HG02588 (cell line): ENCODE measurements at regions not wholly inside any gene's neighbourhood (a gene's known extent, or its start where the extent isn't known, plus 50 kb on each side); places are given as distances from the start of the nearest gene placed in this dataset.

Experiments
- ATAC-seq: cut with Tn5 transposase; IDR thresholded peaks from one replicate; pipeline ENCODE4 v1.9.1; 2021; ENCODE audit warnings: mild to moderate bottlenecking, moderate library complexity; ENCODE audit not compliant: unreplicated experiment

GRCh38 chr2:226655871-226656270 is 143.7 kb downstream of the IRS1 start:
- ATAC-seq, result no peak

DNA sequence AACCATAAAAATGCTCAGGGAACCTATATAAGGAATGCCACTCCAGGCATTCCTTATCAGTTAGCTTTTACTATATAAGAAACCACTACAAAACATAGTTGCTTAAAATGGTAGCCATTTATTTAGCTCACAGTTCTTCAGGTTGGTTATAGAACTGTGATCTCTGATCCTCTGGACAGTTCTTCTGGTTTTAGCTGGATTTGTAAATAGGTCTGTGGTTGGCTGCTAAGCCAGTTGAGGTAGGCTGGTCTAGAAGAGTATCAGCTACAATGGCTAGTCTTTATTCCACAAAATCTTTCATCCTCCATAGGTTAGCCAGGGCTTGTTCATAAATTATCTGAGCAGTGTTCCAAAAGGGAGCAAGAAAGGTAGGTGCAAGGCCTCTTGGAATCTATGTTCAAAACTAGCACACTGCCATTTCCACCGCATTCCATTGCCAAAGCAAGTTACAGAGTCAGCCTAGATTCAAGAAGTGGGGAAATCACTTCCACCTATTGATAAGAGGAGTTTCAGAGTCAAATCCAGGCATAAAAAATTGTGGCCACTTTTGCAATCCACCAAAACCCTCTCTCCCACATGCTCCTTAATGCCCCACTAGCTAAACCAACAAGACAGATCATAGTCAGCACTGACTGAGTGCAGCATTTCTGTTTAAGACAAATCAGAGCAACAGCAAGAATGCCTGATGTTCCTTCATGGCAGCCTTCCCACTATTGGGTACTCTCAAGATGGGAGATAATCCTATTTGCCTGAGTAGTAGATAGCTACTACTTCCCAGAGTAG is 146.4 kb downstream of the IRS1 start:
- ATAC-seq, result no peak

GRCh38 chr2:226652369-226652768 is 147.3 kb downstream of the IRS1 start:
- peak; percentile 42 for ATAC-seq

DNA sequence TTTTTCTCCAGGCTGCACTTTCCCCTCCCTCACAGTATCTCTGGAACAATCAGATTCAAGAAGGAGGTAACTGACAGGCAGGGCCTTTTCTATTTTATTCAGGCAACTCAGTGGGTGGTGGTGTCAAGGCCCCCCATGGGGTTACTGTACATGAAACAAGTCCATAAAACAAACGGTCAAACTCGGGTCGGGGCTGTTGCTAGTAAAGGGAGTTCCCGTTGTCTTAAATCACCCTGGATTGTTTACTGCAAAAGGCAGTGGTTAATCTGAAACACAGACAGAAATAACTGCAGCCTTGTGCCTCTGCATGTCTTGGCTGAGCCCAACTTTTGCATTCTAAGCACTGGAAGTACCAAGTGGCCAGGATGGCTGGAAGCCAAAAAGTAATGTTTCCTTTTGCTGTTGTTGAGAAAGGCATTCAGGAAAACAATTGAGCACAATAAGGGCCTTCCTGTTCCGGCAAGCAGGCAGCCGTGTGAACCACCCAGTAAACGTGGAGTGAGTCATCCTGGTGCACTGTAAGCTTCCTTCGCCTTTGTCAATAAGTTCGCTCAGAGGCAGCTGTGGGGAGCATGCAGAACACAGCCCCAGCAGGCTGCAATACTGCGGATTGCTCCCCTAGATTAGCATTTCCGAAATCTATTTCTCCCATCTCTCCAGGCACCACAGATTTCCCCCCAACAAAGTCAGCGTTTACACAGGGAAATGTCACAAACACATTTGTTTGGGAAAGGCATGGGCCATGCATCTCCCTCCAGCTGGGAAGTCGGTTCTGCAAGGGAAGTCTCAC is 149.6 kb downstream of the IRS1 start:
- peak; percentile 78 for ATAC-seq

DNA sequence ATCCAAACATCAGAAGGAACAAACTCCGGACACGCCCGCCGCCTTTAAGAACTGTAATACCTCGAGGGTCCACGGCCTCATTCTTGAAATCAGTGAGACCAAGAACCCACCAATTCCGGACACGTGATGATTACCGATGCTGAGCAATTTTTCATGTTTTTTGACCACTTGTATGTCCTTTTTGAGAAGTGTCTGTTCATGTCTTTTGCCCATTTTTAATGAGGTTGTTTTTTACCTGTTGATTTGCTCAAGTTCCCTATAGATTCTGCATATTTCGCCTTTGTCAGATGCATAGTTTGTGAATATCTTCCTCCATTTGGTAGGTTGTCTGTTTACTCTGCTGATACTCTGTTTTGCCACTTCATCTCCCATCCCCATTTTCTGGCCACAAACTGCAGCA is 150.4 kb downstream of the IRS1 start:
- no peak for ATAC-seq

DNA sequence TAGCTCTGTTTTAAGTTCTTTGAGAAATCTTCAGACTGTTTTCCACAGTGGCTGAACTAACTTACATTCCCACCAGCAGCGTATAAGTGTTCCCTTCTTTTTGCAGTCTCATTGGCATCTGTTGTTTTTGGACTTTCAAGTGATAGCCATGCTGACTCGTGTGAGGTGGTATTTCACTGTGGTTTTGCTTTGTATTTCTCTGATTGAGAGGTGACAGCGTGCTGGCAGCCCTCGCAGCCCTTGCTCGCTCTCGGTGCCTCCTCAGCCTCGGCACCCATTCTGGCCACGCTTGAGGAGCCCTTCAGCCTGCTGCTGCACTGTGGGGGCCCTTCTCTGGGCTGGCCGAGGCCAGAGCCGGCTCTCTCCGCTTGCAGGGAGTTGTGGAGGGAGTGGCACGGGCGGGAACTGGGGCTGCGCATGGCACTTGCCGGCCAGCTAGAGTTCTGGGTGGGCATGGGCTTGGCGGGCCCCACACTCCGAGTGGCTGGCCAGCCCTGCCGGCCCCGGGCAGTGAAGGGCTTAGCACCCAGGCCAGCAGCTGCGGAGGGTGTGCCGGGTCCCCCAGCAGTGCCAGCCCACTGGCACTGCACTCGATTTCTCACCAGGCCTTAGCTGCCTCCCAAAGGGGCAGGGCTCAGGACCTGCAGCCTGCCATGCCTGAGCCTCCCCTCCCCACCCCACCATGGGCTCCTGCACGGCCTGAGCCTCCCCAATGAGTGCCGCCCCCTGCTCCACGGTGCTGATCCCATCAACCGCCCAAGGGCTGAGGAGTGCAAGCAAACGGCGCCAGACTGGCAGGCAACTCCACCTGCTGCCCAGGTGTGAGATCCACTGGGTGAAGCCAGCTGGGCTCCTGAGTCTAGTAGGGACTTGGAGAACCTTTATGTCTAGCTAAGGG is 151.8 kb downstream of the IRS1 start:
- ATAC-seq, result no peak

DNA sequence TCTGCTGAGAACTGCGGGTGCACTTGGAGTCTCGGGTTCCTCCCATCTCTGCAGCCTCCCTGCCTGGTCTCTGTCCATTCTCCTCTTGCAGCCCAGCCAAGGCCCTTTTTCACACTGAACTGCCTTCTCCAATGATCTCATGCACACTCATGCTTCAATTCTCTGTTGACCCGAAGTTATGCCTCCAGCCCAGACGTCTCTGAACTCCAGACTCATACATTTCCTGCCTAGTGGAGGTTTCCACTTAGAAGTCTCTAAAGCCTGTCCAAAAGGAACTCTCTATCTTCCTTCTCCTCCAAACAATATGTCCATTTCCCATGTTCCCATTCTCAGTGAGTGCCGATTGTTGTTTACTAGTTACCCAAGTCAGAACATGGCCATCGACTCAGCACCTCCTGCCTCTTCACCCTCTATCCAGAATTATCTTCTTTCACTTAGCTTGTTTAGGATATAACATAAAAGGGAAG is 155.2 kb downstream of the IRS1 start:
- no peak for ATAC-seq

DNA sequence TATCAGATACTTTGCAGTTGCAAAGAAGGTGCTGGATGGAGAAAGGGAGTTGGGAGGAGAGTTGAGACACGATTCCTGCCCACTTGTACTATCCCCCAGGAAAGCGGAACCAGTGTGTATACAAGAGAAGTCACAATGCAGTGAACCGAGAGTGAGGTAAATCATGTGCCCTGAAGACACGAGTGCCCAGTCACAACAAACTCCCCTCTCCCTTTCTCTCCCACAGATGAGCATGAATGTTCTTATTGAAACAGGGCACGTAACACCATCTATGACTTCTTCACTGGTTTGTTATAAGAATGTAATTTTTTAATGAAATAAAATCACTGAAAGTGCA is 155.7 kb downstream of the IRS1 start:
- ATAC-seq, result no peak

- ATAC-seq, result no peak
Measured at GRCh38 chr2:226643030-226643945, 156.3 kb downstream of the IRS1 start.

DNA sequence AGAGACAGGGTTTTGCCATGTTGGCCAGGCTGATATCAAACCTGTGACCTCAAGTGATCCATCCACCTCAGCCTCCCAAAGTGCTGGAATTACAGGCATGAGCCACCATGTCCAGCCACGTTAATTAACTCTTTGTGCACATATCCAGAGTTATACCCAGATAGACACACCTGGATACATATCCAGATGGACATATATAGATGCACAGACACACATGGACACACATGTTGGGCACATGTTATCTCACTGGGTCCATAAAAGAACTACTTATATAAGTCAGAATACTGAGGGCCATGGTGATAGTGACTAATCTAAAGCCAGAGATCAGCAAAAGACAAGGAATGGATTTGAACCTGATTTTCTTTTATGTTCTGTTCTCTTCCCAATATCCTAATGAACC is 158.6 kb downstream of the IRS1 start:
- no peak for ATAC-seq

DNA sequence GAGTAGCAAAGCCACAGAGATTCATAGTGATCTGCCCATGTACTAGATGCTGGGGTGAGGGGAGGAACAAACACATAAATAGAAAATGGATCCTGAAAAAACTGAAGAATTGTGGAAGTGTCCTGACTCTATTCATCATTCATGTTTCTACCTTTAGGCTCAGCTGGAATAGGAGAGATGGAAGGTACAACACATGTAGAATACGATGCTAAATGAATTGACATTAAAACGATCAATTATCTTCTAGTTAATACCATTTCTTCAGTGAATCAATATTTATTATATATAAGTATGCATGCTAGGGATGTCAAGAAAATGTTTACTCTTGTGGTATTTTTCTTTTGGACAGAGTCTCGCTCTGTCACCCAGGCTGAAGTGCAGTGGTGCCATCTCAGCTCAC is 159.1 kb downstream of the IRS1 start:
- ATAC-seq, result no peak

DNA sequence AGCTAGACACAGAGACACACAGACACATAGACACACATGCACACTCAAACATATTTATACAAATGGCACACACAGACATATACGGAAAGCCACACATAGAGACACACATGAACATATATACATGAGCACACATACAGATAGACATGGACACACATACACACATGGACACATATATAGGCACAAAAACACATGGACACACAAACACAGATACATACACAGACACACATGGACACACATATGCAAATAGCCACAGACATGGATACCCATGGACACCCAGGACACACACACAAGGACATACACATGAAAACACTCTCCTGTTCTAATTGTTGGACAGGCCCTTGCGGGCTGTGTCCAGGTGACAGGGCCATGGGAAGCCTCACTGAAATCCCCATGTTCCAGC is 160.1 kb downstream of the IRS1 start:
- no peak for ATAC-seq

DNA sequence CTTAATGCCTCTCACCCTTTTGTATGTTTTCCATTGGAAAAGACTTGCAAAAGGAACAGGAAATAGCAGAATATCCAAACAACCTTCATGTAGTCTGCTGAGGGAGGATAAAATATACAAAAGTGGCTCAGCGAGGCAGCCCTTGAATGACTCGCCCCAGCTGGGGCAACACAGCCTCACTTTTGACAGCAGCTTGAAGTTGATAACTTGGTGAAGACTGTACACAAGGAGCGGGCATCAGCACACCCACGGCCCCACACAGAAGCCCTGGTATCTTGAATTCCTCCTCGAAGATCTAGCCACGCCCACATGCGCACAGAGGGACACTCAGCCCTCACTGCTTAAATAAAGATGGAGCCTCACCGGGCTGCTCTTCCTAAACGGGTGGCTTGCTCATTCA is 161.0 kb downstream of the IRS1 start:
- ATAC-seq, result no peak

GRCh38 chr2:226637383-226637782 is 162.2 kb downstream of the IRS1 start:
- no peak for ATAC-seq

DNA sequence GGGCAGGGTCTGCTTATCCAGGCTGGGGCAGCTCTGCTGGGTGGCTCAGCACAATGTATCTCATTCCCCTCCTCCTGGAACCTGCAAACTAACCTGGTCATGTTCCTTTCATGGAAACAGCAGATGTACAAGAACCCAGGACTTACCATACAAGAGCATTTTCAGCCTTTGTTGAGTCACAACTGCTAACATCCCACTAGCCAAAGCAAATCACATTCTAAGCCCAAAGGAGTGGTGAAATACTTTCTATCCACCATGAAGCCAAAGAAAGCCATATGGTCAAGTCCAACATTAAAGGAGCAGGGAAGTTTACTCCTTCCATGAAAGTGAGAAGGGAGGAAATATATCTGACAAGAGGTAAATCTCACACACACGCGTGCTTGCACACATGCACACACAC is 163.0 kb downstream of the IRS1 start:
- no peak for ATAC-seq

GRCh38 chr2:226634943-226635604 is 164.5 kb downstream of the IRS1 start:
- no peak for ATAC-seq

DNA sequence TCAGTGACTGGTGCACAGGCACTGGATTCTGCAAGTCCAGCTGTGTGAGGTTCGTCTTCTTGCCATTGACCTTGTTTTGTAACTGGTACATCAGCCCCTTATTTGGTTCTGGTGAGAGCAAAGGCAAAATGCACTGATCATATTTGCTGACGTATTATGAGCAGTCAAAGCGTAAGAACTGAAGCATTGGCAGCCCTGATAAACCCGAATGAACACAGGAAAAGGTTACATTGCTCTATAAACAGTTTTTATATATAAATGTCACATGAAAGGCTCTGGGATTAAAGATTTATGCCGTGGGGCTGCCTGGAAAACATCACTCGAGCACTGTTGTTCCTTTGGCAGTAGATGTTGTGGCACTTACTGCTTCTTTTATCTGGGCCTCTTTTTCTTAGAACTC is 167.9 kb downstream of the IRS1 start:
- ATAC-seq, result no peak

DNA sequence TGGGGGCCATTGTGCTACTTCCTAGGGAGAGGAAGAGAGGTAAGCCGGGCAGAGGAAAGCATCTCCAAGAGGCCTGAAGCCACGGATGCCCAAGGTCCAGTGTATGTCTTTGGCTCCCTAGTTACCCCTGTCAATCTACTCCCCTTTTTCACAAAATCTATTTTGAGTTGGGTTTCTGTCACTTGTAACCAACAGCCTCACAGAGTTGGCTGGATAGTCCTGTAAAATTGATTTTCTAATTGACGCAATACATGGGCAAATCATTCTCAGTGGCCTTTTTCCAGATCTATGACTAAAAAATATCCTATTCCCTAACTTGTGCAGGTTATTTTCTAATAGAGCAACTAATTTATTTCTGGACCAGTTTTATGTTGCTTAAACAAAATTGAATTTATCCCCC is 168.4 kb downstream of the IRS1 start:
- no peak for ATAC-seq

DNA sequence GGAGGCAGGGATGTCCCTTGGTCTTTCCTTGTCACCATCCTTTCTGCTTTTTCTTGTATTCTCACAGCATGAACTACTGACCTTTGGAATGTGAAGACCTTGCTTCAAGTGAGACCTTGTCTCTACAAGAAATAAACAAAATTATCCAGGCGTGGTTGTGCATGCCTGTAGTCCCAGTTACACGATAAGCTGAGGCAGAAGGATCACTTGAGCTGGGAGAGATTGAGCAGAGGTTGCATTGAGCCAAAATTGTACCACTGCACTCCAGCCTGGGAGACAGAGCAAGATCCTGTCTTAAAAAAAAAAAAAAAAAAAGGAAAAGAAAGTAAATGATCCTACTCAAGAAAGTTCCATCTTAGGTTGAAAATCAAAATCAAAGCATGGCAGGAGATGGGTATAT is 173.7 kb downstream of the IRS1 start:
- no peak for ATAC-seq
